DND-41 (cell line): ENCODE measurements at regions not wholly inside any gene's neighbourhood (a gene's known extent, or its start where the extent isn't known, plus 50 kb on each side); places are given as distances from the start of the nearest gene placed in this dataset.

Experiments used
- ATAC-seq: fragments of 200-7000 bp; cut with Tn5 transposase; 3 replicates; pipeline ENCODE4 v1.9.1; 2021; ENCODE audit warnings: low read depth; ENCODE audit not compliant: insufficient read depth
- DNase-seq: peaks from one replicate; pipeline ENCODE4 v3.0.0-alpha.2; 2020
- H2AFZ ChIP-seq: 2 replicates; pipeline ENCODE4 v1.6.0; 2012; ENCODE audit warnings: low read depth, low read length
- H3K27ac ChIP-seq: 2 replicates; pipeline ENCODE4 v1.5.1; 2012; ENCODE audit warnings: low read length, inconsistent platforms
- H3K27me3 ChIP-seq: fragments of 200-600 bp; sonication (generic); 2 replicates; pipeline ENCODE4 v1.6.0; 2012; ENCODE audit warnings: low read length, mild to moderate bottlenecking, inconsistent platforms; ENCODE audit not compliant: insufficient read depth, poor library complexity
- H3K36me3 ChIP-seq: 2 replicates; pipeline ENCODE4 v1.5.1; 2012; ENCODE audit warnings: low read length, inconsistent platforms; ENCODE audit not compliant: insufficient read depth
- H3K4me1 ChIP-seq: 2 replicates; pipeline ENCODE4 v1.5.1; 2012; ENCODE audit warnings: mild to moderate bottlenecking, low read length; ENCODE audit not compliant: insufficient read depth
- H3K4me2 ChIP-seq: 2 replicates; pipeline ENCODE4 v1.6.0; 2012; ENCODE audit warnings: mild to moderate bottlenecking, moderate library complexity, low read length, inconsistent platforms; ENCODE audit not compliant: insufficient read depth
- H3K4me3 ChIP-seq, 2 experiments: fragments of 200-600 bp in 1 of 2; shearing (Covaris generic) in 1 of 2; 2 replicates each; pipeline ENCODE4 v1.5.1; 2012 to 2016; ENCODE audit warnings: inconsistent platforms in 2 of 2, low read length in 2 of 2, mild to moderate bottlenecking in 2 of 2, low read depth in 1 of 2, moderate library complexity in 1 of 2
- H3K79me2 ChIP-seq: 2 replicates; pipeline ENCODE4 v1.6.0; 2012; ENCODE audit warnings: low read length, inconsistent platforms; ENCODE audit not compliant: insufficient read depth
- H3K9ac ChIP-seq: 2 replicates; pipeline ENCODE4 v1.6.0; 2012; ENCODE audit warnings: low read depth, mild to moderate bottlenecking, inconsistent platforms, low read length, moderate library complexity
- H3K9me3 ChIP-seq: 2 replicates; pipeline ENCODE4 v1.5.1; 2012; ENCODE audit warnings: low read length, moderate library complexity, mild to moderate bottlenecking, inconsistent platforms; ENCODE audit not compliant: insufficient read depth, severe bottlenecking
- H4K20me1 ChIP-seq: 2 replicates; pipeline ENCODE4 v1.6.0; 2012; ENCODE audit warnings: low read length; ENCODE audit not compliant: insufficient read depth
- CTCF ChIP-seq: IDR thresholded peaks from 2 replicates; pipeline ENCODE4 v1.5.1; 2012; ENCODE audit warnings: borderline replicate concordance, low read length, moderate library complexity, mild to moderate bottlenecking; ENCODE audit not compliant: poor library complexity, severe bottlenecking; ENCODE audit errors: extremely low read depth
- EZH2 ChIP-seq: IDR thresholded peaks from 3 replicates; pipeline ENCODE4 v1.6.1; 2012; ENCODE audit warnings: borderline replicate concordance, low read depth, mild to moderate bottlenecking, moderate library complexity, low read length, inconsistent platforms; ENCODE audit not compliant: severe bottlenecking

GRCh38 chr11:97641988-97642387, 1252.2 kb downstream of the JRKL start:
- no peak overlapping the region for H3K27ac ChIP-seq
- no peaks in the 10 kb centered on the region for H4K20me1 ChIP-seq
- no peaks in the 10 kb centered on the region for H3K36me3 ChIP-seq
- ATAC-seq = no peak
- no peak overlapping the region for H2AFZ ChIP-seq
- H3K9me3 ChIP-seq = no peaks in the 10 kb centered on the region
- no peaks in the 10 kb centered on the region for H3K4me1 ChIP-seq
- DNase-seq = no peak
- H3K79me2 ChIP-seq = no peaks in the 10 kb centered on the region
- TF ChIP-seq CTCF (no peak), EZH2 (no peak)
- no peaks in the 10 kb centered on the region for H3K27me3 ChIP-seq
- no peak overlapping the region for H3K9ac ChIP-seq
- no peak overlapping the region for H3K4me2 ChIP-seq
- H3K4me3 ChIP-seq = no peak overlapping the region

GRCh38 chr11:97645736-97646135, 1255.9 kb downstream of the JRKL start:
- H3K9ac ChIP-seq = no peak overlapping the region
- H4K20me1 ChIP-seq = no peaks in the 10 kb centered on the region
- H3K27ac ChIP-seq = no peak overlapping the region
- no peaks in the 10 kb centered on the region for H3K27me3 ChIP-seq
- no peaks in the 10 kb centered on the region for H3K4me1 ChIP-seq
- TF ChIP-seq EZH2 (no peak), CTCF (no peak)
- DNase-seq = no peak
- H3K36me3 ChIP-seq = no peaks in the 10 kb centered on the region
- H3K79me2 ChIP-seq = no peaks in the 10 kb centered on the region
- no peak overlapping the region for H3K4me2 ChIP-seq
- no peak overlapping the region for H2AFZ ChIP-seq
- H3K9me3 ChIP-seq = no peaks in the 10 kb centered on the region
- ATAC-seq = no peak
- H3K4me3 ChIP-seq = no peak overlapping the region

GRCh38 chr11:97656356-97656755, 1266.5 kb downstream of the JRKL start:
- no peaks in the 10 kb centered on the region for H3K9me3 ChIP-seq
- H4K20me1 ChIP-seq = no peaks in the 10 kb centered on the region

More at GRCh38 chr11:97656356-97656755, 1266.5 kb downstream of the JRKL start:
- Histone ChIP-seq H3K4me3 (no peak overlapping the region), H3K27ac (no peak overlapping the region), H3K9ac (no peak overlapping the region), H3K4me1 (no peaks in the 10 kb centered on the region), H3K27me3 (no peaks in the 10 kb centered on the region), H3K36me3 (no peaks in the 10 kb centered on the region), H2AFZ (no peak overlapping the region), H3K79me2 (no peaks in the 10 kb centered on the region), H3K4me2 (no peak overlapping the region)
- ATAC-seq (no peak), DNase-seq (no peak)
- TF ChIP-seq EZH2 (no peak), CTCF (no peak)
